Ramos (cell line): ENCODE measurements at regions not wholly inside any gene's neighbourhood (a gene's known extent, or its start where the extent isn't known, plus 50 kb on each side); places are given as distances from the start of the nearest gene placed in this dataset.
"Not testable (repeated sequence)": the region's sequence is repeated elsewhere in the genome, so short reads cannot be mapped to it uniquely, and the experiment has no call there.

Experiments used
- in situ Hi-C: fragments of 300-500 bp; cut with MboI; formaldehyde crosslinking; loops from one replicate; pipeline ENCODE4 v1.14.3; 2022; ENCODE audit warnings: low sequenced_read_pairs; ENCODE audit not compliant: unreplicated experiment

DNA sequence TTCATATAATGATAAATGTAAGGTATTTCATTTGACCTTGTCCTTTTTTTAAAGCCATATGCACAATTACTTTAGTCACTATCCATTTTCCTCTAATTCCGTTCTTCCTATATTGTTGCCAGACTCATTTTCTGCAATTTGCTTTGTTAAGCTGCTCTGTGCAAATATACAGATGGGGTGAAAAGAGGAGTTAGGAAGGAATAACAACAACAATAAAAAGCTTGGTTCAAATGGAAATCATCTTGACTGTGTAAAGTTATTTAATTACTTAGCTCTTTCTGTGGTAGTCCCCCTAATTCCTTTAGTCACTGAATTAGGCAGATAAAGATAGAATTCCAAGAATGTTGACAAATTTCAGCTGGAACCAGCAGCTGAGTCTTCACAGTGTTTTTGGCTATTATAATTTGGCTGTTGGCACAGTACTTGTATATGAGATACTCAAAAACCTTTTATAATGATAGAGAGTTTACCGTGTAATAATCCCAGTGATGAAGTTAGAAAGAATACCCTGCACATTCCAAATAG is 838.0 kb downstream of the RPS29 start:
- in situ Hi-C loops: no loop called here

DNA sequence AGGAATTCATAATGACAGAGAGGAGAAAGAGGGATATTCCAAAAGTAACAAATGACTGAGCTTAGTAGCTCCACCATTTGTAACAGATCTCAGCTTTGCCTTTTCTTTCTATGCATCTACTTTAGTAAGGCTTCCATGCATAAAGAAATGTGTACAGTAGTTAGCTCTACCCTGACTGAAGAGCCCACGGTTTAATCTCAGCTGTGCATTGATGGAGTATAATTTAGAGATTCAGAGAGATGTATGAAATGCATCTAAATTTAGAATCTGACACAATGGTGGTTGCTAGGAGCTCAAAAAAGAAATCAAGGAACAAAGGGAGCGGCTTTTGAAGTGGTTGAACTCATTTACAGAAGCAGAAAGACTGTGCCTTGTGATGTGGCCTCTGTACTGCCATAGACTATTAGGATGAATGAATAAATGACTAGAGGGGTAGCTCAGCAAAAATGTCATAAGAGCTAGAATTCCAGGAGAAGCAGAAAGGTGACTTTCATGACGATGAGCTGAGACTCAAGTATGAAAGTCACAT is 838.6 kb downstream of the RPS29 start:
- in situ Hi-C loops: no loop called here

DNA sequence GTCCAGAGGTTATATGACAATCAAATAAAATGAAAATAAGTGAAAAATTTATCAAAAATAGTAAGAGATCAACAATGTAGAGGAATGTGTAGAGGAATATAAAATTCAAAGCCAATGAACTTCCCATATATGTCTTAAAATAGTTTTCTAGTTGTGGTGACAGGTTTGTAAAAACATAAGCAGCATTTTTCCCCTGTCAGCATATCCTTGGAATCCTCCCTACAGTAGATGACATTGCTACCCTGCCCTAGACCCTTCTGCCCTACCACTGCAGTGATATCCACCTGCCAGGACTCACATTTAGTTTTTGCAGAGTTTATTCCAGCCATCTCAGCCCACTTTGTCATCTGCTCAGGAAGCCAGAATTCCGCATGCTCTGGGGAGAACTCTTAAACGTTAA is 842.0 kb downstream of the RPS29 start:
- in situ Hi-C loops: no loop called here

DNA sequence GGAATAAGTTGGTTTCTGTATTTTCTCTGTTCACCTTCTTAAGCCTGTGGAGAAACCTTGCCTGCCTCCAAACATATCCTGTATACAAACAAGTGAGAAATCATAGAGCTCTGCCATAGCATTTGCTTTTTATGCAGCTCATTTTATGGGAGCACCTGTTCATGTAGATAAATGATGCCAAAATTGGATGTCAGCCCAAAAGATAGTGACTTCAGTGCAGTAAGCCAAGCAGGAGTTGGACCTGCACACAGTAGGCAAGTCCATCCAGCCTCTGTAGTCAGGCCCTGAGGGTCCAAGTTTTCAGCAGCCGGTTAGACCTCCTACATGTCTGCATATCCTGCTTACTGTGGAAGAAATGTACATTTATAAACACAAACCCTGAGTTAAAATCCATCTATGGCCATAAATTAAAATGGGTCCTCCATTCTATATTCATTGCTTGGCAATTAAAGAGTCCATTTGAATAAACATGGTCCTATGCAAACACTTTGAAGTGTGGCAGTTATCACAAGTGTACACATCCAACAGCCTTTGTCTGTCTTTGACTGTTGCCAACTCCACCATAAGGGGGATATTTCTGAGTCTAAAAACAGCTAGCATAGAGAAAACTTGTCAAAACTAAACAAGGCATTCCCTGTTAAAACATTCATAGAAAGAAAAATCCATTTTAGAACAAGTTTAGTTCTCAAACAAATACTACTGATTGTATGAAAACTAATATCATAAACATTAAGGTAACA is 847.8 kb downstream of the RPS29 start:
- in situ Hi-C loops: no loop called here

DNA sequence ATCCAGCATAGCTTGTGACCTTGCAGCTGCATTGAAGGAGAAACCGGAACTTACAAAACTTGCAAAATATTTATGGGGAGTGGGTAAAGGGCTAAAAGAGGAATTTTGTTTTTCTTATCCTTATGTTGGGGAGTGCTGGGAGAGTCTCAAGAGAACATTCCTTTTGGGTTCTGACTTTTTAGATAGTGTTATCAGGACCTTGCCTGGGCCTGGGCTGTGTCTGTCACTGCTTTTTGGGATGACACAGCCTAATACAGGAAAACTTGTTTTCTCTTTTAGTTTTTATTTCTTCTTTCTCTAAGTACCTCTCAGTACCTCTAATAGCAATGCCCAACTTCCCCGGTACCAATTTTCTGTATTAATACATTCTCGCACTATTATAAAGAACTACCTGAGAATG is 850.6 kb downstream of the RPS29 start:
- in situ Hi-C loops: no loop called here

DNA sequence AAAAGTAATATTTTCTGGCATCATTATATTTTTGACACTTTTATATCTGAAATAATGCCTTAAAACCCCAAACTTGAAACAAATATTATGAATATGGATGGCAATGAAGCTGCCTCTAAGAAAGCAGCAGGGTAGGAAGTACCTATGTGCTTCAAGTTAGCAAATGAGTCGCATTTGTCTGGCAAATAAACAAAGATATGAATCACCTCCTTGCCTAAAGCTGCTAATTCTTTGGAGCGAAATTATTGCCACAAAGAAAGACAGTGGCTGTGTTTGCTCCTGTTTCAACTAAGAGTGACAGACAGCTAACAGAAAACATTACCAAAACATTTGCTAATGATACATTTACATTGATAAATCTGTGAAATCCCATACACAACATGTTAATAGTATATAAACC is 854.9 kb downstream of the RPS29 start:
- in situ Hi-C loops: no loop called here

DNA sequence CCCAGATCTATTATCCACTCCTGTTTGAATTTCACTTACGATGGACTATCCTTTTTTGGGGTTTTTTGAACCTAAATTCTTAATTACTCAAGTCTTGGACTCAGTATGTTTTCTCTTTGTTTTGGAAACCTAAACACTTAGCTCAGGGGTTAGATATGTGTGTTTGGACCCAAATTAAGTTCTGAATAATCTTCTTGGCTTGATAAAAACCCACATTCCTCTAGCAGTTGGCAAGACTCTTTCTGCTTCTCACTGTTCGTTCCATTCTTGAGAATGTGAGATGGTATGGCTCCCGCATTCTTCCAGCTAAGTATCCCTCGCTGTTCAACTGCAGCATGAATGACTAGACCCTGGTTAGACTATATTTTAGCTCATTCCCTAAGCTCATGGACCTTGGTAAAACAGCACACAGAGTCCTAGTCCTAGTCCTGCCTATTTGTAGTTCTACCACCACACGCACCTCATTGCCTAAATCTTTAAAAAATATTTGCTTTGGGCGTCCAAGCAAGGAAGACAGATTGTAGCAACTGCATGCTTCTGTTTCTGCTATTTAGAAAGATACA is 860.0 kb downstream of the RPS29 start:
- in situ Hi-C loops: no loop called here

DNA sequence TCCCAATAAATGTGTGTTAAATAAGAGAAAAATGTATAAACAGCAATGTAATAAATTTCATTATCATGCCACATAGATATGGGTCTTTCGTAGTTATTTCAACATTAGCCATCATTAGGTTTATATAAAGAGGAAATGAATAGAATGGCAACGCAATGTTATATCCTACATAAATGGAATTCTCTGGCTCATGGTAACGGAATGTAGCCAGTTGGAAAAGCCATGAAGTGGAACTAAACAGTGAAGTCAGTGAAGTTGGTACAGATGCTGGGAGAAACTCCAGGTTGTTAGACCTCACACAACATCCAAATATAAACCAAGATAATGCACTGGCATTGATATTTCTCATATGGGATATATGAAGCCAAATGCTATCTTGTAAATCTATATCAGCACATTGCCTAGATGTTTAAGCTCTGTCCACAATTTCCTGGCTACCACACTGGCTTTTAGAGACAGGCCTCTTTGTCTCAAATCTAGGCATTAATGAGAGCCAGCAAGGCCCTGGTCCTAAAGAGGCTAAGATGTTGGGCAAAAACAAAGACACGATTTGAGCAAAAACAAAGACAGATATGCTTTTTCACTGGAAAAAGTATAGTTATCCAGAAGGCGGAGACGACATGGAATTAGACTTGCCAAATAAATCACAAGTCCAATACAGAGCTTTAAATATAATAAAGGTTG is 861.0 kb downstream of the RPS29 start:
- in situ Hi-C loops: no loop called here

DNA sequence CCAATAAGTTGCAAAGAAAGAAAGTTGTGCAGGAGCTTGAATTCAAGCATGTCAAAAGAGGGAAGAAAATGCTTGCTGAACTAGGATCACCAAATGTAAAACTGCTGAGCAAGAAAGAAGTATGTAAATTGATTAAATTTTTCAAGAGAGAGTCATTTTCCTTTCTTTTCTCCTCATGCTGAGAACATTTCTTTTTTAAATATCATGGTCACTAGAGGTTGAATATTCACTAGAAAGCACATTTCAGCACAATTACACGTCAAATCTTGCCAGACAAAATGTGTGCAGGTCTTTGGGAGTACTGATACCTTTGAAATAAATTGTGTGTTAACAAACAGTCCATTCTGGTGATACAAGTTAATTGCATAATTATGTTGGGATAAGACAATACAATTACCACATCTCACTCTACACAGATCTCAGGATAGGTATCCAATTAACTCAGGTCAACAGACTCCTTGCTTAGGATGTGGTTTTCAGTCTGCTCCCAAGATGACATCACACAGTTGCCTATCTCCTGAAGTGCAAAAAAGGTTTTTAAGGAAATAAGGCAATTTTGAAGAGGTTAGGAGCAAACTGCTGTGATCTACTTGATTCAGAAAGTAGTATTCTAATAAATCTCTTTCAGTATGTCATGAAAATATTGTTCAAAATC is 862.2 kb downstream of the RPS29 start:
- in situ Hi-C loops: no loop called here

DNA sequence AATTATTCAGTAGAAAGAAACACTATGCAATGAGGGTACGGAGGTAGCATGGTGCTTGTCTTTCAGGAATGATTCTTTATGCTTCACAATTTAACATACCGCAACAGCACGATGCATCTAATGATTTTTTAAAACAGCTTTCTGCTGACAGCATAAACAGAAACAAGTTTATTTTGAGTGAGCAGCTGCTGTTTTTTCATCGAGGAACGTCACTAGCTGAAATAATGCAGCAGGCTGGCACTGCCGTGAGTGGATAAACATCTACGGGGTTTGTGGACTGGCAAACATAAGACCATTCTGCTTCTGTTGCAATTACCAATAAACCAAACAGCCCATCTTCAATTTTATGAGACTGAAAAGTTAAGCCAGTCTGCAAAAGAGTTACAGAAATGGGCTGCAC is 871.8 kb downstream of the RPS29 start:
- in situ Hi-C loops: no loop called here

DNA sequence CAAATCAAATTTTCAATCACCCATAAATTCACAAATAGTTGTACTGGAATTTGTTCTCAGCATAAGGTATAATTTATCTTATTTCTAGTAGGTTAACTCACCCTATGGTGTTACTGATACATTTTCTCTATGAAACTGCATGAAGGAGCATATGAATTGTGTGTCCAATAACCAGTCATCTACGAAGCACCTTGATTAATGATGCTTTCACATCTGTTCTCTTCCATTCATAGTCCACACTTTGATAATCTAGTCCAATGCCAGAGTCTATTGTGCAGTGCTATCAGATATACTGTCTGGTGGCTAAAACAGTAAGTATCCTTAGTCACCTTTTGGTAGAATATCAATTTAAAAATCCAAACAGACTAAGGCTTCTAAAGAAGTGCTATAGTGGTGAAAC is 876.0 kb downstream of the RPS29 start:
- in situ Hi-C loops: no loop called here

DNA sequence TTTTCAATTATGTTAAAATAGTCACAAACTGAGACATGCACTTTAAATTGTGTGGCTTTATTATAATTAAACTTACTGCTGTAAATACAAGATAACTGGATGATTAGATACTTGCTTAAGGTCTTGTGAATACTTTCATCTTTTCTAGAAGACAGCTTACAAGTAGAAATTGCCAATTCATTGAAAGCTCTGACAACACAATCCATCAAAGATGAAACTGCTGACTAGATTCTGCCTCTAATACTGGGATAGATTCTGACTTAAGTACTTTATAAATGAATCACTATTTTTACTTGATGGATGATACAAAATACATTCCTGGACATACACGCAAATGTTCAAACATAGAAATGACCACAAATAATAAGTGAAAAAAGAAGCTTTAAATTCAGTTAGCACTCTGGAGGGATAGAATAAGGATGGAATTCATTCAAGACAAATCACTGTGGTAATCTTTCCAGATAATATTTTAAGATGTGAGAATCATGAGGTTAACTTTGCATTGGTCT is 876.8 kb downstream of the RPS29 start:
- in situ Hi-C loops: no loop called here

DNA sequence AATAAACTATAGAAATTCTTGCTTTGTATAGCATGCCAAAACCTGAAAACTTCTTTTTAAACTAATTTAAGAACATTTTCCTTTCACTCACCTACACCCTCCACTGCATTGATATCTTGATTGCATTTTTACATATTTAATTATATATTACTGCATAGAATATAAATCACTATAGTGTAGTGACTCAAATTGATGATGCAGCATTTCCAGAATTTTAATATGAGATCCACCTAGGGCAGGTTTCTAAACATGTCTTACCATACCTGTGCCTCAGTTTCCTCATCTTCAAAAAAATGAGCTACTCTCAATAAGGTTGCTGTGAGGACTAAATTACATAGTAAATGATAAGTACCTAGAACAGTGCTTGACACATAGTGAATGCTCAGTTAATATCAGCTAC is 881.5 kb downstream of the RPS29 start:
- in situ Hi-C loops: no loop called here

DNA sequence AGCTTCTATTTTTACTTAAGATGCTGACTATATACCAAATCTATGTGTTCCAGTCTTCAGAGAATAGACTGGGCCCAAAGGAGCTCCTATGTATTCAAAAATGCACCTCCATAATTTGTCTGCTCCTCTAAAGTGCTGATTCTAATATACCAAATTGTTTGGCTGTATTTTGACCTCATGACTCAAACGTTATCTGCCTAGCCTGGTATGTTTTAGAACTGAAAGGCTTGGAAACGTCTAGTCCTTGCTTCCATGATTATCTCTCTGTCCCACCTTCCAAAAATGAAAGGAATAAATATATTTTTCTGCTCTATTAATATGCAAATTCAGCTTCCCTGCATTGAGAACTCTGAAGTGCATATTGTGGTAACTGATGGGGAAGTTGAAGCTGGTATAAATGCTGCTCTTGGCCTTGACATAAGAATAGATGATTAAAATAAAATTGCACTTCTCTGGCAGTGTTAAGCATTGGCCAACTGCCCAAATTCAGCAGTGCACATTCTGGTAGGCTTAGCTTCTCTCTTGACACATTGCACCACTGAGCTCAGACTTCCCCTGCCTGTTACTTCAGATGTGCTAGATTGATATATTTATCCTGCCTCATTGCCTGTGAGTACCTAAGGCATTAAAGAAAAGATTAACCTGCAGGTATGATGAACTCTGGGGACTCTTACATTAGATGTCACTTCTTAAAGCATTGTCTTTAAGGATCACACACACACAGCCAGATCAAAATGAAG is 882.3 kb downstream of the RPS29 start:
- in situ Hi-C loops: no loop called here

DNA sequence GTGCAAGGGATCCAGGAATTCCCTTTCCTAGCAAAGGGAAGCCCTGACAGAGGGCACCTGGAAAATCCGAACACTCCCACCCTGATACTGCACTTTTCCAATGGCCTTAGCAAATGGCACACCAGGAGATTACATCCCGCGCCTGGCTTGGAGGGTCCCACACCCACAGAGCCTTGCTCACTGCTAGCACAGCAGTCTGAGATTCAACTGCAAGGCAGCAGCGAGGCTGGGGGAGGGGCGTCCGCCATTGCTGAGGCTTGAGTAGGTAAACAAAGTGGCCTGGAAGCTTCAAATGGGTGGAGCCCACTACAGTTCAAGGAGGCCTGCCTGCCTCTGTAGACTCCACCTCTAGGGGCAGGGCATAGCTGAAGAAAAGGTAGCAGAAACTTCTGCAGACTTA is 888.8 kb downstream of the RPS29 start:
- in situ Hi-C loops: not testable (repeated sequence)

DNA sequence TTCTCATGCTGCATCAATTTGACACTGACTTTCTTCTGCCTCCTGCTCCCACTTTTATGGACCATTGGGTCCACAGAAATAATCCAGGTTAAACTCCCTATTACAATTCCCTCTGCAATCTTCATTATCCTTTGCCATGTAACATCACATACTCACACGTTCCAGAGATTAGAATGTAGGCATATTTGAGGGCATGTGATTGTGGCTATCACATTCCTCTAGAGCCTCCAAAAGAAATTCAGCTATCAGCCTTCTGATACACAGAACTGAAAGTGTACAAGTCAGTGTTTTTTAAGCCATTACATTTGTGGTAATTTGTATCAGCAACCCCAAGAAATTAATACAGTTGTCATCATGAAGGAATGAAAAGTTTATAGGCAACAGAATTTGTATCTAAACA is 892.4 kb downstream of the RPS29 start:
- in situ Hi-C loops: no loop called here

DNA sequence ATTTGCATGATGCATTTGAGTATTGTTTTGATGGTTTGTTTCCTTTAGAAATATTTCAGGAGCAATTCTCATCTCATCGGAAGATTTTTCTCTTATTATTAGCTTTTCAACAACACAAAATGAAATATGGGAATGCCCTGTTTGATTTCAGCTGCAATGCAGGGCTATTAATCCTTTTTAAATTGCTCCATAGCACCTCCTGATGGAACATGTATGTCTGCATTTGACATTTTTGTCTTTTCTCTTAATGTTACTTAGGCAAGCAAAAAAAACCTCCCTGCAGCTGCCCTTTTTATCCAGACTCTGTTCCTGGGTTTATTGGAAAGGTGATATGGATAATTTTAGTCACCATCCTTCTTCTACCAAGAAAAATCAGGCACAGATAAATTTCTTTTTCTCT is 895.8 kb downstream of the RPS29 start:
- in situ Hi-C loops: no loop called here

DNA sequence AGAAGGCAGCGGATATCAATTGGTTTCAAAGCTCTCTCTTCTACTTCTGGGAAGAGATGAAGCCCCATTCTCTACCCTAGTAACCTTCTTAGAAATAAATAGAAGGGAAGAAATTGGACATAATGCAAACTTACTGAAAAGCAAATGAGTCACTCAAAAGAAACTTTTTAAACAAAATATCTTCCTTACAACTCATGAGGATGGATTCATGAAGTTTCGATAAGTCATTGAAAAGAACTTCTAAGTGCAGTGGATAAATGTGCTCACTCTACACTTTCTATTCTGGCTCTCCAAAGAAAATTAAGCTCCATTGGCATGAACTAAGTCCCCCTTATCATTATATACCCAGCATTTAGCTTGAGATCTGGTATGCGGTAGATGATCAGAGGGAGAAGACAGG is 899.5 kb downstream of the RPS29 start:
- in situ Hi-C loops: no loop called here

DNA sequence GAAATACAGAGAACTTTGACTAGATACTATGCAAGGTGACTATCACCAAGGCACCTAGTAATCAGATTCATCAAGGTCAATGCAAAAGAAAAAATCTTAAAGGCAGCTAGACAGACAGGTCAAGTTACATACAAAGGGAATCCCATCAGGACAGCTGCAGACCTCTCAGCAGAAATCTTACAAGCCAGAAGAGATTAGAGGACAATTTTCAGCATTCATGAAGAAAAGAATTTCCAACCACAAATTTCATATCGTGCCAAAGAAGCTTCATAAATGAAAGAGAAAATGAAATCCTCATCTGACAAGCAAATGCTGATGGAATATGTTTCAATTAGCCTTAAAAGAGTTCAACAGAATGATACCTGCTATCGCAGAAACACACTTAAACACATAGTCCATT is 913.7 kb downstream of the RPS29 start:
- in situ Hi-C loops: no loop called here

DNA sequence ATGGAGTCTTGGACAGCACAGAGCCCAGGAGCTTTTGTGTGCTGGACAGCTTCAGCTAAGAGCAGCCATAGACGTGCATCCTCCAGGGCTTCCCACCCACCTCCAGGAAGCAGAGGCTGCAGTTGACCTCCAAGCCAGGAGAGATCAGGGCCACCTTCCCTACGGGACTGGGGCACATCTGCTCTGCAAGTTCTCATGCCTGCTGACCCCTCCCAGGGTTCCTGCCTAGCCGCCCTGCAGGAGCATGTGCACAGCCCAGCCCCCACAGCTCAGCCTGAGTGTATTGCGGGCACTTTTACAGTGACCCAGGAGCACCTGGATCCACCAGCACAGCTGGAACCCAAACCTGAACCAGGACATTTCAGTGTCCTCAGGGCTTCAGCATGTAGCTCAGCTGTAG is 915.2 kb downstream of the RPS29 start:
- in situ Hi-C loops: no loop called here
